ENCODE measurements at regions not wholly inside any gene's neighbourhood (a gene's known extent, or its start where the extent isn't known, plus 50 kb on each side); places are given as distances from the start of the nearest gene placed in this dataset.

- no peak overlapping the region for H3K27ac ChIP-seq (ENCODE audit: extremely low read length, insufficient read depth, low read length)
- no peak overlapping the region for H2AFZ ChIP-seq (ENCODE audit: low read length)
- H3K36me3 ChIP-seq (replicated peaks in 1 of 2; ENCODE audit: control insufficient read depth in 1 of 2, insufficient read depth in 2 of 2, low read length in 2 of 2) = no peaks in the 10 kb centered on the region
- BruUV-seq (replicated peaks) = no TSS peak
- peaks cover 74% of the 10 kb centered on the region for H3K4me1 ChIP-seq (ENCODE audit: insufficient read depth, low read length)
- no peaks in the 10 kb centered on the region for H3K9me3 ChIP-seq (ENCODE audit: low read length)
- H3K79me2 ChIP-seq (ENCODE audit: insufficient read depth, low read length) = no peaks in the 10 kb centered on the region
- H3K27me3 ChIP-seq (ENCODE audit: control insufficient read depth in 1 of 2, insufficient read depth in 2 of 2, low read length in 2 of 2) = no peaks in the 10 kb centered on the region
- no peak overlapping the region for H3K9ac ChIP-seq (ENCODE audit: insufficient read depth, low read depth, low read length)
- POLR2A ChIA-PET = interaction anchor here (0.9 kb wide), 1 partner anchor 51 kb away, joined by 3 read pairs; no protein-coding TSS in a partner anchor
- TF ChIP-seq RNF219 (CRISPR knock-in tag; IDR thresholded peaks at IDR 0.05) (no peak), ZFP82 (CRISPR knock-in tag; IDR thresholded peaks at IDR 0.05; ENCODE audit: borderline replicate concordance) (no peak), MNT (IDR thresholded peaks at IDR 0.05) (no peak), PBX3 (CRISPR knock-in tag; IDR thresholded peaks at IDR 0.05; ENCODE audit: borderline replicate concordance) (no peak), ZNF101 (CRISPR knock-in tag; IDR thresholded peaks at IDR 0.05; ENCODE audit: borderline replicate concordance, low read depth) (no peak), PATZ1 (CRISPR knock-in tag; IDR thresholded peaks at IDR 0.05) (no peak), LCORL (IDR thresholded peaks at IDR 0.05) (no peak), LCORL (CRISPR knock-in tag; IDR thresholded peaks at IDR 0.05) (no peak), ARNT2 (CRISPR knock-in tag; IDR thresholded peaks at IDR 0.05; ENCODE audit: low read depth) (no peak), ZEB1 (IDR thresholded peaks at IDR 0.05; ENCODE audit: insufficient replicate concordance, low read depth) (no peak), SMC3 (IDR thresholded peaks at IDR 0.05; ENCODE audit: low read length) (no peak), ZBTB21 (CRISPR knock-in tag; IDR thresholded peaks at IDR 0.05) (no peak), ZKSCAN5 (CRISPR knock-in tag; IDR thresholded peaks at IDR 0.05) (no peak), ZMYM3 (CRISPR knock-in tag; IDR thresholded peaks at IDR 0.05) (no peak), ZSCAN9 (CRISPR knock-in tag; IDR thresholded peaks at IDR 0.05; ENCODE audit: borderline replicate concordance) (no peak), MEF2D (CRISPR knock-in tag; IDR thresholded peaks at IDR 0.05) (no peak), SMARCE1 (IDR thresholded peaks at IDR 0.05; ENCODE audit: borderline replicate concordance) (no peak), ZNF850 (CRISPR knock-in tag; conservative IDR thresholded peaks at IDR 0.05) (no peak)
- intact Hi-C loops (cut with micrococcal nuclease; ENCODE audit: unreplicated experiment) = no loop called here
- DNase-seq (ENCODE audit: low spot score) (no peak), ATAC-seq (no peak), FAIRE-seq (no peak)
- H3K4me2 ChIP-seq (ENCODE audit: low read depth, low read length) = no peak overlapping the region
- CTCF ChIA-PET (ENCODE audit: low intra/inter-chr PET ratio, low total read pairs) = no interaction called here
- no peaks in the 10 kb centered on the region for H4K20me1 ChIP-seq (ENCODE audit: insufficient read depth, low read length)
- WGBS (ENCODE audit: low lambda C conversion rate) = 93% methylated on average over 2 of the region's 2 CpGs
- no peak overlapping the region for H3K4me3 ChIP-seq (replicated peaks in 1 of 3; ENCODE audit: insufficient read depth in 1 of 3, low read depth in 2 of 3, low read length in 3 of 3)
- in situ Hi-C loops (cut with HindIII; ENCODE audit: extremely low pct_ligation_motif_present, low pct_unique_long_range_greater_than_20kb) = no loop called here
These were observed 119.2 kb upstream of the TMEM170B start for GRCh38 chr6:11418290-11418905.

Data from HepG2 (cell line).